ENCODE measurements at regions not wholly inside any gene's neighbourhood (a gene's known extent, or its start where the extent isn't known, plus 50 kb on each side); places are given as distances from the start of the nearest gene placed in this dataset.

GRCh38 chr7:121810831-121811672 is 61.9 kb upstream of the PTPRZ1 start:
- no peak for DNase-seq

- DNase-seq, result no peak
Measured at GRCh38 chr7:121807078-121807477, 65.9 kb upstream of the PTPRZ1 start.

DNA sequence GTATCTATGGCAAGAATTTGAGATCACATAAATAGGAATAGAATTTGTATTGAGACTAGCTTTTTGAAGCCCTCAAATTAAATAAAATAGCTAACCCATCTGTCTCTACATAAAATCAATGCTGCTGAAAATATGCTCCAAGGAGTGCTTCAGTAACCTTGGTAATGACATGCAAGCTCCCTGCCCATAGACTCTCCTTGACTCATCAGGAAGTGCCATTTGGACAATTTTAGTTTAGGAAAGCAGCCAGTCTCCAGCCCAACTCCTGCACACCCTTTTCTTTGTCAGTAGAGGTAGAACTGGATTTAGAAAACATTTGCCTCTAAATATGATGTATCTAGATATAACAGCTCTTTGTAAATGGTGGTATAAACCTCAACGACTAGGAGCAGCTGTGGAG is 69.9 kb upstream of the PTPRZ1 start:
- DNase-seq, result no peak

GRCh38 chr7:121800916-121801675 is 71.9 kb upstream of the PTPRZ1 start:
- DNase-seq, result no peak

DNA sequence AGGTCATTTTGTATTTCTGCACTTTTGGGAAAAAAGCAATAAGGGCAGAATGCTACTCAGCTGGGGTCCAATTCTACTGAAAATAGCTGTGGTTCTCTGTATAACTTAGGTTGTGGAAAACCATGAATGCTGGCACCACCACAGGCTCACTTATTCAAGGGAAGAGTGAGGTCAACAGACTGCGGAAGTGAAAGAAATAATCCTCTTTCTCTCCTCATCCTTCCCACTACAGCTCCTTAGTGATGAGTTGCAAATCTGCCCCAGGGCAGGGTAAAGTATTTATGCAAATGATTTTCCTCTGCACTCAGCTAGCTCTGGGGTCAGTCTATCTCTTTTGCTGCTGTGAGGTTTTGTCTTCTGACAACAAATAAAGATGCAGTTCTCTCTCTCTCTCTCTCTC is 74.1 kb upstream of the PTPRZ1 start:
- no peak for DNase-seq

DNA sequence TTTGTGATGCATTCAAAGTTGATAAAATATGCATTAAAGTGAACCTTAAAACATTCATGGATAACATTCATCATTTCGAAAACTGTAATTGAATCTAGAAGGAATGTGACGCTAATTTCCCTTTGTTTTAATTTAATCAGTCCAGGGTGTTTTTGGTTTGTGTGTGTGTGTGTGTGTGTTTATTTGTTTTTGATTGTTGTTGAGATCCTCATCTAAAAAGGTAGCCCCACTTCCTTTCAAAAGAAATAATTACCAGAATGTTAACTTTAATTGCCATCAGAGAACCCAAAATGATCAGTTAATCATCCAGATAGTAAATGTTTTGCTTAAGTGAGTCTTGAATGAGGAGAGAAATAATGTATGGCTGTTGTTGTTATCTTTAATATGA is 74.5 kb upstream of the PTPRZ1 start:
- no peak for DNase-seq

- DNase-seq, result no peak
Measured at GRCh38 chr7:121797657-121798452, 75.1 kb upstream of the PTPRZ1 start.

GRCh38 chr7:121796936-121797656 is 75.9 kb upstream of the PTPRZ1 start:
- no peak for DNase-seq

- no peak for DNase-seq
Measured at GRCh38 chr7:121796381-121796780, 76.6 kb upstream of the PTPRZ1 start.

DNA sequence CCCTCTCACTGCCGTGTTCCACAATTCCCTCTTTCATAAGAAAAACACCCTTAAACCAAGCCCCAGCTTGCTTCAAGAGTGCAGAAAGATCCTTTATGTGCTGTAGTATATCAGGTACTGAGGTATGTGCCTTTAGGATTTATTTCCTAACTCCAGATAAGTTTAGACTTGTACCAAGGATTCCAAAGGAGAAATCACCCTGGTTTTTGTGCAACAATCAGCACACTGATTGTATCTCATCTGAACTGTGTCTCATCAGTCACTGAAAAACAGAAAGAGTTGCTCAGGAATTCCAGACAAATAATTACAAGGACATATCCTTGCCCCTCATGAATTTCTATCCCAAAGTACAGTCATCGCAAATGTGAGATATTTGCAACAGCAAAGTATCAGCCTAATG is 77.2 kb upstream of the PTPRZ1 start:
- DNase-seq, result no peak

- DNase-seq, result no peak
Measured at GRCh38 chr7:121793716-121794115, 79.2 kb upstream of the PTPRZ1 start.

GRCh38 chr7:121777672-121778071 is 95.3 kb upstream of the PTPRZ1 start:
- DNase-seq, result no peak

DNA sequence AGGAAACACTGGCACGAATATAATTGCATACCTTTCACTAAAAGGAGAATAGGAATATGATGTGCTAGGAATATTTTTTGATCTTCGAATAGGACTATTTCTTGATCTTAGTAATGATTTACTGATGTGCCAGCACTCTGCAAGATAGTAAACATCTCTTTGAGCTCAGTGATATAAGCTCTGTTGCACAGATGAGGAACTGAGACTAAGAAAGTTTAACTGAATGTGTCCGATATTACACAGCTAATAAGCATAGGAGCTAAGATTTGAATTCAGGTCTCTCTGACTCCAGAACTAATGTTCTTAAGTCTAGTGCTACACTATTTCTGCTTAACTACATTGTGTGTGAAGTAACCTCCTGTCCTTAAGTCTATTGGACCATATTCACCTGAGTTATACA is 98.4 kb upstream of the PTPRZ1 start:
- no peak for DNase-seq

- DNase-seq, result no peak
Measured at GRCh38 chr7:121766676-121767075, 106.3 kb upstream of the PTPRZ1 start.

DNA sequence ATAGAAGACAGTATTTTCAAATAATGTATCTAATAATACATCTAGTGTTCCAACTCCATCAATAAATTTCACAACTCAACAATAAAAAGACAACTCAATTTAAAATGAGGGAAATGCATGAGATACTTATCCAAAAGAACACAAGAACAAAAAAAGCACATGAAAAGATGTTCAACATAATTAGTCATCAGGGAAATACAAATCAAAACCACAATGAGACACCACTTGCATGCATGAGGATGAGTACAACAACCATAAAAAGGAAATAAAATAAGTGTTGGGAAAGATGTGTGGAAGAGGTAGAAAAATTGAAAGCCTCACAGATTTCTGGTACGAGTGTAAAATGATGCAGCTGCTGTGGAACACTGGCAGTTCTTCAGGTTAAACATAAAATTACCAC is 111.6 kb upstream of the PTPRZ1 start:
- DNase-seq, result no peak

DNA sequence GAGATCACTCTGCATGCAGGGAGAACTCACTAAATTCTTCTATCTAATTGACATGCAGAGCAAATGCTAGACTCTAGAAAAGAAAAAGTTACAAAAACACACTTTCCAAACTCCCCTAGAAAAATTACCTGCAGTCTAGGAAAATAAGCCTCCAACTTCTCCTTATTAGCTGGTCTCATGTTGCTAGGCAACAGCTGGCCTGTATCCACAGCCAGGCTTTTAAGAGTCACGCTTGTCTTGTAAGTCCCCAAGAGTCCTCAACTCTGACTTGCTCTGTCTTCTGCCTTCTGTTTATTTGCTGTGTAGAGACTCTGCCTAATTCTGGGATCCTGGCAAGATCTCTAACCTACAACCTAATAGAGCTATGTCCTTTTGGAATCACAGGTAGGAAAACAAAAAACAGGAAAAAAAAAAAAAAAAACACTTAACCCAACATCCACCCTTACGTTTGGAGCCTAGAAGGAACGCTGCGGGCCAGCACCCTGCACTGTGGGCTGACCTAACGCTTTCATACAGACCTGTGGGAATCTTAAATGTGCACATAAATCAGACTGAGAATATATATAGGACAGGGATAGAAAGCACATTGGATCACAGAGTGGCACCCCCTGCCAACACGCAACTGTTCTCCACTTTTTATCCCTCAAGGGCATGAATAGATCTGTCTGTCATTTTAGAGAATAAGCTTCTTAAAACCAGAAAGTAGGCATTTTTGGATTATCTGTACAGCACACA is 117.0 kb upstream of the PTPRZ1 start:
- DNase-seq, result no peak

- no peak for DNase-seq
Measured at GRCh38 chr7:121755286-121755685, 117.7 kb upstream of the PTPRZ1 start.

DNA sequence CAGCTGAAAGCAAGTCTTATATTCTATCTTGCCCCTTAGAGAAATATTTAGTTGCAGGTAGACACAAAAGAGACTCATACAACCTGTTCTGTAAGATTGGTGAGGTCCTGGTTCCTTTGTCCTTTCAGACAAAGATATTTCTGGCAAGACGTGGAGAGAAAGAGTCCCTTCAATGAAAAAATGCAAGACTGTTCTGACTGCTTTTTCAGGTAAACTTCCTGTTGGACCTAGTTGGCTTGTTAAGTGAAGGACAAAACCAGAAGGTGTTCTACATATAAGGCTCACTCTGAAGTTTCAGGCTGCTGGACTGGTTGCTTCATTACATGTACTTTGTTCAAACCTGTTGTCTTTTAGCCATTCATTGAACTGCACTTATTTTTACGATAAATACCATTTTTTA is 119.0 kb upstream of the PTPRZ1 start:
- DNase-seq, result no peak

DNA sequence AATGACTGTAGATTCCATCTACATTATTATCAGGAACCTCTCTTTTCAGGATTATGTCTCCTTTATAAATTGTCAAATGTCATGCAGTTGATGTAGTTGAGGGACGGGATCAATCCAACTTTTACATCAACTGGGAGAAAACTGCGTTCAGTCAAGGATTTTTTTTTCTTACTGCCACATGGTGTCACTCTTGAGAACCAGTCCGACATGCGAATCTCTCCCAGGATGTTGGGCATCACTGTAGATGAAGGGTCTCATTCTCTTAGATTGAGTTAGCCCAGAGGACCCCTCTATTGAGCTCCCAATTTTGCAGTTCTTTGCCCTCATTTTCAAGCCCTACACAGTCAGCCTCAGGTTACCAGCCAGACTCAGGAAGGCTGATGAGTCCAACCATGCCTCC is 120.3 kb upstream of the PTPRZ1 start:
- DNase-seq, result no peak

DNA sequence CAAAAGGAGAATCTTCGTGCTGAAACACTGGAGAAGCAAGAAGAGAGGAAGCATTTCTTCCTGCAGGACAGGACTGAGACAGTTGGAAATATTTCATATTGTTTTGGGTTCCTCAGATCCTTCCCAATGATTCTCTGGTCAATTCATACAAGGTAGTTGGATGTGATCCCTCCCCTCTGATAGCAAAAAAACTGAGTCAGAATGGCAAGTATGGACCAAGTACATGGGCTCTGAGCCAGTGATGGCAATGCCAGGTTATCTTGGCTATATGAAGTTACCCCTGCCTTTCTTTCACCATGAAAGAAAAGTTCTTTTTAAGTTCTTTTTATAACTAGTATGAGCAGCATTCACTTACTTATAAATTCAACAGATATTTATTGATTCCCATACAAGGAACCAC is 124.4 kb upstream of the PTPRZ1 start:
- DNase-seq, result no peak

DNA sequence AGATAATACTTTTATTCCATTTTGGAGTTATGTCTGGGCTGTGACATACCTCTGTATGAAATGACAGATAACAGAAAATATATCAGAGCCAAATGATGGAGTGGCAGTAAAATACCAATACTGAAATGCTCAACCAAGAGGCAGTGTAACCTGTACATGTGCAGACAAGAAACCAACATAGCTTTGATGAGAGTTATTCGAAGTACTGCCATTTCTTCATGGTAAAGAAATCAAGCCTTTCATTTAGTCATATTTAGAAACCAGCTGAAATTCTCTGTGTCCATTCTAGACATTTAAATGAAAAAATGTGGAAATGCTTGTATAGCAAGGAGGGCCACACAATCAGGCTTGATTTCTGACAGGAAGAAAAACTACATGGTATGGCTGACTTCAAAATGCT is 127.1 kb upstream of the PTPRZ1 start:
- DNase-seq, result no peak

- DNase-seq, result no peak
Measured at GRCh38 chr7:121744877-121745276, 128.1 kb upstream of the PTPRZ1 start.

Measured in CD4-positive, alpha-beta T cell treated with Interleukin-6 for 4 hours (primary cell).